CD8-positive, alpha-beta memory T cell (primary cell): ENCODE measurements at regions not wholly inside any gene's neighbourhood (a gene's known extent, or its start where the extent isn't known, plus 50 kb on each side); places are given as distances from the start of the nearest gene placed in this dataset.

Experiments
- CTCF ChIA-PET: fragments of 350-600 bp; sonication (Branson Sonifier 250); formaldehyde crosslinking; loops from one replicate; lab custom pipeline; 2021; ENCODE audit warnings: antibody characterized with exemption; lab: Charles Lee
- POLR2A ChIA-PET: fragments of 350-600 bp; sonication (Branson Sonifier 250); formaldehyde crosslinking; loops from one replicate; lab custom pipeline; 2021; ENCODE audit warnings: antibody characterized with exemption; lab: Charles Lee
- DNase-seq, 5 donors: peaks; one replicate each; pipeline versions ENCODE4 v3.0.0 to v3.0.0-alpha.2; 2020 to 2022; ENCODE audit warnings: mixed read lengths in 1 of 5
- H3K27ac ChIP-seq: one replicate; pipeline ENCODE4 v1.7.0; 2013; ENCODE audit warnings: low read depth, mild to moderate bottlenecking, low read length, moderate library complexity
- H3K27me3 ChIP-seq: 2 replicates; pipeline ENCODE4 v1.7.0; 2013; ENCODE audit warnings: low read length, mild to moderate bottlenecking; ENCODE audit not compliant: insufficient read depth, poor library complexity, severe bottlenecking
- H3K36me3 ChIP-seq: 2 replicates; pipeline ENCODE4 v1.7.0; 2013; ENCODE audit warnings: mild to moderate bottlenecking, low read length, moderate library complexity; ENCODE audit not compliant: insufficient read depth
- H3K4me1 ChIP-seq: 2 replicates; pipeline ENCODE4 v1.7.0; 2013; ENCODE audit warnings: mild to moderate bottlenecking, low read length, moderate library complexity; ENCODE audit not compliant: insufficient read depth
- H3K4me3 ChIP-seq: 2 replicates; pipeline ENCODE4 v1.7.0; 2013; ENCODE audit warnings: mild to moderate bottlenecking, low read length
- H3K9me3 ChIP-seq: 2 replicates; pipeline ENCODE4 v1.7.0; 2013; ENCODE audit warnings: mild to moderate bottlenecking, low read length
- H3K27ac Mint-ChIP-seq, 8 donors: one replicate each; pipeline ENCODE4 v1.8.0; 2020 to 2021; ENCODE audit warnings: mixed read lengths in 8 of 8, mild to moderate bottlenecking in 6 of 8, inconsistent platforms in 3 of 8, moderate library complexity in 3 of 8
- H3K27me3 Mint-ChIP-seq, 2 donors: one replicate each; pipeline ENCODE4 v1.8.0; 2020 to 2021; ENCODE audit warnings: mixed read lengths in 2 of 2, mild to moderate bottlenecking in 1 of 2, moderate library complexity in 1 of 2
- H3K36me3 Mint-ChIP-seq, 3 donors: one replicate each; pipeline ENCODE4 v1.8.0; 2020 to 2021; ENCODE audit warnings: mixed read lengths in 3 of 3, inconsistent platforms in 1 of 3, mild to moderate bottlenecking in 1 of 3
- H3K4me1 Mint-ChIP-seq, 3 donors: one replicate each; pipeline ENCODE4 v1.8.0; 2020 to 2021; ENCODE audit warnings: mixed read lengths in 3 of 3, inconsistent platforms in 1 of 3, mild to moderate bottlenecking in 1 of 3
- H3K4me3 Mint-ChIP-seq, 7 donors: one replicate each; pipeline ENCODE4 v1.8.0; 2020 to 2021; ENCODE audit warnings: mixed read lengths in 7 of 7, mild to moderate bottlenecking in 6 of 7, moderate library complexity in 4 of 7, inconsistent platforms in 2 of 7
- H3K9me3 Mint-ChIP-seq, 5 donors: one replicate each; pipeline ENCODE4 v1.8.0; 2020 to 2022; ENCODE audit warnings: mixed read lengths in 5 of 5, mild to moderate bottlenecking in 3 of 5, moderate library complexity in 2 of 5, inconsistent platforms in 1 of 5

- no peaks in the 10 kb centered on the region for H3K4me1 ChIP-seq
- no peaks in the 10 kb centered on the region for H3K27me3 ChIP-seq
- Mint-ChIP-seq H3K27ac (no peak overlapping the region), H3K36me3 (no peaks in the 10 kb centered on the region), H3K4me3 (no peak overlapping the region), H3K27me3 (peaks cover 9 to 37% of the 10 kb centered on the region in 2 donors), H3K4me1 (no peaks in the 10 kb centered on the region), H3K9me3 (peaks cover 0 to 7% (median 2%) of the 10 kb centered on the region in 5 donors)
- ChIA-PET POLR2A (no interaction called here), CTCF (no interaction called here)
- H3K36me3 ChIP-seq = no peaks in the 10 kb centered on the region
- no peak overlapping the region for H3K4me3 ChIP-seq
- DNase-seq = no peak
- H3K9me3 ChIP-seq = no peaks in the 10 kb centered on the region
- no peak overlapping the region for H3K27ac ChIP-seq
Observed at GRCh38 chr11:111135778-111136570, 109.6 kb upstream of the POU2AF2 start.

DNA sequence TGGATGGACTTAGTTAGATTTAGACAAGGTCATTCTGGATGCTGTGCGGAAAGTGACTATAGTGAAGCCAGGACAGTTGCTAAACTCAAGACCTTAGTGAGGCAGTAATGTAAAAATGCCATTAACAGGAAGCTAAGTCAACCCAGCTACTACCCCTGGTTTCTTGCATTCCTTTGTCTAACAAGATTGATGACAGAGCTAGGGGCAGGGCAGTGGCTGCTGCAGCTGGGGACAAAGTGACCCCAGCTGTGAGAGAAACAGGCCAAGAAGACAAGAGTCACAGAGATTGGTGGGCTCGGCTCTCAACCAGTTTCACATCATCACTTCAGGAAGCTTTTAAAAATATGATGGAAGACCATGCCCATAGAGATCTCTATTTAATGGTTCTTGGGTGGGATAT lies 110.4 kb upstream of the POU2AF2 start:
- Mint-ChIP-seq H3K4me3 (no peak overlapping the region), H3K9me3 (peaks cover 0 to 7% (median 2%) of the 10 kb centered on the region in 5 donors), H3K4me1 (no peaks in the 10 kb centered on the region), H3K36me3 (no peaks in the 10 kb centered on the region), H3K27ac (no peak overlapping the region), H3K27me3 (peaks cover 9 to 39% of the 10 kb centered on the region in 2 donors)
- H3K4me3 ChIP-seq = no peak overlapping the region
- ChIA-PET CTCF (no interaction called here), POLR2A (no interaction called here)
- no peaks in the 10 kb centered on the region for H3K4me1 ChIP-seq
- H3K9me3 ChIP-seq = no peaks in the 10 kb centered on the region
- no peaks in the 10 kb centered on the region for H3K36me3 ChIP-seq
- H3K27me3 ChIP-seq = no peaks in the 10 kb centered on the region
- DNase-seq = no peak
- H3K27ac ChIP-seq = no peak overlapping the region

DNA sequence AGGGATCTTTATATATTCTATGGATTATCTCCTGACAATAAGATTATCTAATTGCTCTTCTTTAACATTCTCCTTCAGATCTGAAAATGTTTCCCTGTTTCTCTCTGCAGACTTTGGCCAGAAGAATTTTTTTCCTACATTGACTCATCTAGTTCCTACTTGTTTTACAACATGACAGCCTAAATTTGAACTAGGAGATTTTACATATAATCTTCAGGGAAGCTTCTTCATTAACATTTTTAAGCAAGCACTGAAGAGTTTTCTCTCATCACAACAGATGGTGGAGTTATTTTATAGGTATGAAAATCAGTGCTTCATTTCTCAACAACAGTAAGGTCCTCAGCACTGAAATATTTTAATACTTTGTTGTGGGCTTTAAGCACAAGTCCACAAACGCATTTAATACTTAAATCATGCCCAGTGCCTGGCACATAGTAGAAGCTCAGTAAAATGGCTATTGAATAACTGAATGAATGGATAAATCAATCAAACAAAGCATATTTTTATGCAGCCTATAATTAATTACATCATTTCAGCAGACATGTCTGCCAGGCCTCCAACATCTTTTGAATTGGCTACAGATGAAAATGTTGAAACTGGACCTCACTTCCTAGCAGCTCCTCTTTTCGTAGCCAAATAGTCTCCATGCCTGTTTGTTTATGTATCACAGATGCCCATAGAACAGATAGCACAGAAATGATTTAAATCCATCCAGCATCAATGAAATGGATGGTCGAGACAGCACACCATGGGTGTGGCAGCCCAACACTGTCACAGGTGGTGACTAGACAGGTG lies 117.3 kb upstream of the POU2AF2 start:
- H3K9me3 Mint-ChIP-seq = peaks cover 0 to 7% (median 2%) of the 10 kb centered on the region in 5 donors

GRCh38 chr11:111124724-111125123 lies 120.8 kb upstream of the POU2AF2 start:
- ChIA-PET POLR2A (no interaction called here), CTCF (no interaction called here)
- Mint-ChIP-seq H3K9me3 (peaks cover 0 to 2% (median 0%) of the 10 kb centered on the region in 5 donors), H3K4me1 (no peaks in the 10 kb centered on the region), H3K4me3 (no peak overlapping the region), H3K36me3 (no peaks in the 10 kb centered on the region), H3K27me3 (peaks cover 0 to 4% of the 10 kb centered on the region in 2 donors), H3K27ac (no peak overlapping the region)
- Histone ChIP-seq H3K27me3 (no peaks in the 10 kb centered on the region), H3K4me1 (no peaks in the 10 kb centered on the region), H3K36me3 (no peaks in the 10 kb centered on the region), H3K9me3 (no peaks in the 10 kb centered on the region), H3K4me3 (no peak overlapping the region), H3K27ac (no peak overlapping the region)
- DNase-seq = no peak

More for the DNA sequence above, 117.3 kb upstream of the POU2AF2 start:
- POLR2A ChIA-PET = no interaction called here
- Histone ChIP-seq H3K36me3 (no peaks in the 10 kb centered on the region), H3K27ac (no peak overlapping the region), H3K9me3 (no peaks in the 10 kb centered on the region), H3K4me1 (no peaks in the 10 kb centered on the region), H3K27me3 (no peaks in the 10 kb centered on the region), H3K4me3 (no peak overlapping the region)
- CTCF ChIA-PET = no interaction called here
- no peak overlapping the region for H3K27ac Mint-ChIP-seq
- peaks cover 9 to 10% of the 10 kb centered on the region in 2 donors for H3K27me3 Mint-ChIP-seq
- no peaks in the 10 kb centered on the region for H3K36me3 Mint-ChIP-seq
- DNase-seq = no peak
- H3K4me1 Mint-ChIP-seq = no peaks in the 10 kb centered on the region
- H3K4me3 Mint-ChIP-seq = no peak overlapping the region

GRCh38 chr11:111123463-111124398 lies 121.8 kb upstream of the POU2AF2 start:
- no peak overlapping the region for H3K27ac Mint-ChIP-seq
- no peaks in the 10 kb centered on the region for H3K27me3 ChIP-seq
- H3K36me3 Mint-ChIP-seq = no peaks in the 10 kb centered on the region
- no peak overlapping the region for H3K4me3 ChIP-seq
- H3K27ac ChIP-seq = no peak overlapping the region
- POLR2A ChIA-PET = no interaction called here
- no peaks in the 10 kb centered on the region for H3K4me1 Mint-ChIP-seq
- H3K36me3 ChIP-seq = no peaks in the 10 kb centered on the region
- H3K4me1 ChIP-seq = no peaks in the 10 kb centered on the region
- H3K27me3 Mint-ChIP-seq = peaks cover 0 to 4% of the 10 kb centered on the region in 2 donors
- DNase-seq = no peak
- H3K9me3 ChIP-seq = no peaks in the 10 kb centered on the region
- CTCF ChIA-PET = no interaction called here
- peaks cover 0 to 2% (median 0%) of the 10 kb centered on the region in 5 donors for H3K9me3 Mint-ChIP-seq
- no peak overlapping the region for H3K4me3 Mint-ChIP-seq

DNA sequence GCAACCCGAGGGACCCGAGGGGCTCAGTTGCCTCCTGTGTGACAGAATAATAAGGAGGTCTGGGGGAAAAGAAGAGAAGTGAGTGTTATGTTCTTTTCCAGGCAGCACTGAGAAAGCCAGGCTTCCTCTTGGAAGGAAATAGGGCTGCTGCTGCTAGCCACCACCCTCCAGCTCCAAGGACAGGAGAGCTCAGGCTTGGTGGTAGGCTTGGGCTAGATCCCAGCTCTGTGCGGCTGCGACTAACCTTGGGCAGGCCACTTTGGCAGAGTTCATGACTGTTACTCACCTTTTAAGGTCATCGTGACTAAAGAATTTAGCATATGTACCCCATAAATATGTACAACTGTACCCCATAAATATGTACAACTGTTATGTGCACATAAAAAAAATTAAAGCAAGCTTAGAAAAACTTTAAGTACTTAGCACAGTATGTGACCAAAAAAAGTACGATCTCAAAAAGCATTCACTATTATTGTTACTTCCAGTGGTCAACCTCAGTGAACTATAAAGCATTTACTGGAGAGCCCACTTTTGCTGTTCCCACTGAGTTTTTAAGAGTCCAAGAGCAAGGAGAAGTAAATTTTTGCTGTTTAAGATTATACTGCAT lies 124.7 kb upstream of the POU2AF2 start:
- Histone ChIP-seq H3K4me3 (no peak overlapping the region), H3K27me3 (no peaks in the 10 kb centered on the region), H3K9me3 (no peaks in the 10 kb centered on the region), H3K36me3 (no peaks in the 10 kb centered on the region), H3K27ac (no peak overlapping the region), H3K4me1 (no peaks in the 10 kb centered on the region)
- H3K4me3 Mint-ChIP-seq = no peak overlapping the region
- CTCF ChIA-PET = no interaction called here
- no peaks in the 10 kb centered on the region for H3K27me3 Mint-ChIP-seq
- H3K9me3 Mint-ChIP-seq = peaks cover 0 to 2% (median 0%) of the 10 kb centered on the region in 5 donors
- H3K4me1 Mint-ChIP-seq = no peaks in the 10 kb centered on the region
- H3K27ac Mint-ChIP-seq = no peak overlapping the region
- H3K36me3 Mint-ChIP-seq = no peaks in the 10 kb centered on the region
- POLR2A ChIA-PET = no interaction called here
- DNase-seq = no peak

DNA sequence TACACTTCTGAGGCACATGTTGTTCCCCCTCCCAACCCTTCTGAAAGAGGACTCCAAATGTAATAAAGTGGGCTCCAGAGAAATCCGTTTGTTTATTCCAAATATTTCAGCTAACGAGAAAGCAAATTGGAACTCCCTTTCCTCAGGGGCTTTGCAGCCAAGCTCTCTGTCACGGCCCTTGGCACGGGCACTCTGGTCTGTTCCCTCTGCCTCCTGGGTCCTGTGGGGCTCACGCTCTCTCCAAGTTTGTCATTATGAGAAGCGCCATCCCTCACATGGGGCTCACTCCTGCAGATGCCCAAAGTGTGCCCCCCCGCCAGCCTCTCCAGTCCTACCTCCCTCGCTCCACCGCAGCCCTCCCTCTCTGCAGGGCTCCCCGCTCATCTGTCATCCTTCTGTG lies 125.4 kb upstream of the POU2AF2 start:
- Histone ChIP-seq H3K4me1 (no peaks in the 10 kb centered on the region), H3K27ac (no peak overlapping the region), H3K4me3 (no peak overlapping the region), H3K27me3 (no peaks in the 10 kb centered on the region), H3K36me3 (no peaks in the 10 kb centered on the region), H3K9me3 (no peaks in the 10 kb centered on the region)
- Mint-ChIP-seq H3K36me3 (no peaks in the 10 kb centered on the region), H3K4me1 (no peaks in the 10 kb centered on the region), H3K27ac (peak overlapping the region in 1 of 8 donors; percentile 3), H3K4me3 (no peak overlapping the region), H3K9me3 (peaks cover 0 to 2% (median 0%) of the 10 kb centered on the region in 5 donors), H3K27me3 (no peaks in the 10 kb centered on the region)
- ChIA-PET CTCF (no interaction called here), POLR2A (no interaction called here)
- no peak for DNase-seq
